ENCODE measurements at regions not wholly inside any gene's neighbourhood (a gene's known extent, or its start where the extent isn't known, plus 50 kb on each side); places are given as distances from the start of the nearest gene placed in this dataset.

- Histone ChIP-seq H3K36me3 (ENCODE audit: low read depth) (no peaks in the 10 kb centered on the region), H4K20me1 (ENCODE audit: insufficient read depth) (no peaks in the 10 kb centered on the region), H3K27me3 (ENCODE audit: insufficient read depth, low read depth) (no peaks in the 10 kb centered on the region), H3K4me1 (replicated peaks; ENCODE audit: insufficient read depth) (no peaks in the 10 kb centered on the region), H2AFZ (no peak overlapping the region), H3K4me2 (no peak overlapping the region), H3K4me3 (no peak overlapping the region), H3K9me2 (ENCODE audit: insufficient read depth) (no peaks in the 10 kb centered on the region), H3K27ac (no peak overlapping the region), H3K79me2 (ENCODE audit: low read depth) (no peaks in the 10 kb centered on the region), H3F3A (ENCODE audit: insufficient read depth, low read depth) (no peaks in the 10 kb centered on the region), H3K9me3 (ENCODE audit: insufficient read depth, low read depth) (no peaks in the 10 kb centered on the region)
- no TSS peak for BruUV-seq (replicated peaks)
- no peak for DNase-seq
- TF ChIP-seq, protein P1, sequence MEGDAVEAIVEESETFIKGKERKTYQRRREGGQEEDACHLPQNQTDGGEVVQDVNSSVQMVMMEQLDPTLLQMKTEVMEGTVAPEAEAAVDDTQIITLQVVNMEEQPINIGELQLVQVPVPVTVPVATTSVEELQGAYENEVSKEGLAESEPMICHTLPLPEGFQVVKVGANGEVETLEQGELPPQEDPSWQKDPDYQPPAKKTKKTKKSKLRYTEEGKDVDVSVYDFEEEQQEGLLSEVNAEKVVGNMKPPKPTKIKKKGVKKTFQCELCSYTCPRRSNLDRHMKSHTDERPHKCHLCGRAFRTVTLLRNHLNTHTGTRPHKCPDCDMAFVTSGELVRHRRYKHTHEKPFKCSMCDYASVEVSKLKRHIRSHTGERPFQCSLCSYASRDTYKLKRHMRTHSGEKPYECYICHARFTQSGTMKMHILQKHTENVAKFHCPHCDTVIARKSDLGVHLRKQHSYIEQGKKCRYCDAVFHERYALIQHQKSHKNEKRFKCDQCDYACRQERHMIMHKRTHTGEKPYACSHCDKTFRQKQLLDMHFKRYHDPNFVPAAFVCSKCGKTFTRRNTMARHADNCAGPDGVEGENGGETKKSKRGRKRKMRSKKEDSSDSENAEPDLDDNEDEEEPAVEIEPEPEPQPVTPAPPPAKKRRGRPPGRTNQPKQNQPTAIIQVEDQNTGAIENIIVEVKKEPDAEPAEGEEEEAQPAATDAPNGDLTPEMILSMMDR (conservative IDR thresholded peaks at IDR 0.05): no peak
- TF ChIP-seq EZH2 (IDR thresholded peaks at IDR 0.05; ENCODE audit: low read depth): no peak
- ChIA-PET CTCF (no interaction called here), POLR2A (ENCODE audit: unreplicated experiment) (no interaction called here)
- intact Hi-C loops (cut with micrococcal nuclease; ENCODE audit: unreplicated experiment): no loop called here
Measured at GRCh38 chr15:62544446-62544845, 379.4 kb upstream of the C2CD4B start.

DNA sequence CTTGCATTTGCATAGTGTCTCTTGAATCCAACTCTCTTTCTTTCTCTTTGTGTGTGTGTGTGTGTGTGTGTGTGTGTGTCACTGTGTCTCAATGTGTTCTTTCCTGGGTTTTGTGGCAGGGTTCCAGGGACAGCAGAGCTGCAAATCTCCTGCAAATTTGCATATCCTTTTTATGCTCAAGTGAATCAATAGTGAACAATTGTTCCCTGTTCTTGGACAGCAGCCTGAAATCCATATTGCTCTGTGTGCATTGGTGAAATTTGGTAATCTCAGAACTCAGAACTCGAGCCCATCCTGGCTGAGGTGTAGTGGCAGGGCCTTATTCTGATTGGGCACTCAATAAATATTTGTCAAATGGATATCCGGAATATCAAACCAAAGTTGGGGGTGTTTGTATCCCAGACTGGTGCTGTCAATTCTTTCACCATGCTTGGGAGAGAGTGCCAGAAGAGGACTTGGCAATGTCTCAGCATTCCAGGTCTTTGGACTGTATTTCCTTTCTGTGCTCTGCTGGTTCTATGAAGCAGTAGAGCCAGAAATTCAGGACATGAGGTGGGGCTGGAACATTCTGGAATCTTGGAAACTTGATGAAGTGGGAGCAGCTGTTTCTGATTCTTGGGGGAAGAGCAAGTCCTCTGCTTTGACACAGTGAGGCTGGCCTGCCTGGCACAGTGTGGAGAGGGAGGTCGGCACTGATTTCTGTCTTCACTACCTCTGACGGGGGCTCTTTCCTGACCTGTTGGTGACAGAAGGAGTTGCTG, 380.6 kb upstream of the C2CD4B start:
- intact Hi-C loops (cut with micrococcal nuclease; ENCODE audit: unreplicated experiment): no loop called here
- POLR2A ChIA-PET (ENCODE audit: unreplicated experiment): no interaction called here

DNA sequence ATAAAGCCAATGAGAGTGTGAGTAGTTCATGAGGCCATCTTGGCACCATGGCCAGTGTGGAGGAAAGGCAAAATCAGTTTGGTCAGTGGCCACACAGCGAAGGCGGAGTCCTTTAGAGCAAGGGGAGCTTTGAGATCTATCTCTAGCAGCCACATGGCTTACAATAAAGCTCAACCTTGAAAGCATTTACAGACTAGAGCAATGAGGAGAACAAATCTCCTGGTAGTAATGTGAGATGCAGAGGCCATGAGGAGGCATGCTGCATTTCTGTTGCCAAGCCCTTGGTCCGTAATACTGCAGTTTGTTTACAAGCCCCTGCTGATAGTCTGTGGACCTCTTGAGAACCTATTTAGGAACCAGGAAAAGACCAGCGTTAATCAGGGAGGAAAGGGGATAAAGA, 381.5 kb upstream of the C2CD4B start:
- H3K79me2 ChIP-seq (ENCODE audit: low read depth): no peaks in the 10 kb centered on the region
- TF ChIP-seq EZH2 (IDR thresholded peaks at IDR 0.05; ENCODE audit: low read depth): no peak
- TF ChIP-seq, protein P1 (conservative IDR thresholded peaks at IDR 0.05): no peak
- no peak overlapping the region for H3K4me2 ChIP-seq
- H2AFZ ChIP-seq: no peak overlapping the region
- no peaks in the 10 kb centered on the region for H4K20me1 ChIP-seq (ENCODE audit: insufficient read depth)
- no peaks in the 10 kb centered on the region for H3K9me2 ChIP-seq (ENCODE audit: insufficient read depth)
- intact Hi-C loops (cut with micrococcal nuclease; ENCODE audit: unreplicated experiment): no loop called here
- ChIA-PET CTCF (no interaction called here), POLR2A (ENCODE audit: unreplicated experiment) (no interaction called here)
- H3K27ac ChIP-seq: no peak overlapping the region
- BruUV-seq (replicated peaks): no TSS peak
- no peaks in the 10 kb centered on the region for H3F3A ChIP-seq (ENCODE audit: insufficient read depth, low read depth)
- H3K4me3 ChIP-seq: no peak overlapping the region
- H3K4me1 ChIP-seq (replicated peaks; ENCODE audit: insufficient read depth): no peaks in the 10 kb centered on the region
- DNase-seq: no peak
- H3K27me3 ChIP-seq (ENCODE audit: insufficient read depth, low read depth): no peaks in the 10 kb centered on the region
- no peaks in the 10 kb centered on the region for H3K36me3 ChIP-seq (ENCODE audit: low read depth)
- H3K9me3 ChIP-seq (ENCODE audit: insufficient read depth, low read depth): no peaks in the 10 kb centered on the region

More for the DNA sequence above, 380.6 kb upstream of the C2CD4B start:
- Histone ChIP-seq H3K36me3 (ENCODE audit: low read depth) (no peaks in the 10 kb centered on the region), H3K4me1 (replicated peaks; ENCODE audit: insufficient read depth) (no peaks in the 10 kb centered on the region), H3K9me2 (ENCODE audit: insufficient read depth) (no peaks in the 10 kb centered on the region), H2AFZ (no peak overlapping the region), H3K9me3 (ENCODE audit: insufficient read depth, low read depth) (no peaks in the 10 kb centered on the region), H3K4me3 (no peak overlapping the region), H3K27ac (no peak overlapping the region), H3K79me2 (ENCODE audit: low read depth) (no peaks in the 10 kb centered on the region), H3K4me2 (no peak overlapping the region), H3F3A (ENCODE audit: insufficient read depth, low read depth) (no peaks in the 10 kb centered on the region), H3K27me3 (ENCODE audit: insufficient read depth, low read depth) (no peaks in the 10 kb centered on the region), H4K20me1 (ENCODE audit: insufficient read depth) (no peaks in the 10 kb centered on the region)
- TF ChIP-seq EZH2 (IDR thresholded peaks at IDR 0.05; ENCODE audit: low read depth): no peak
- CTCF ChIA-PET: no interaction called here
- no TSS peak for BruUV-seq (replicated peaks)
- no peak for DNase-seq

GRCh38 chr15:62547584-62547983, 382.5 kb upstream of the C2CD4B start:
- no peaks in the 10 kb centered on the region for H3K36me3 ChIP-seq (ENCODE audit: low read depth)
- ChIA-PET POLR2A (ENCODE audit: unreplicated experiment) (no interaction called here), CTCF (no interaction called here)
- intact Hi-C loops (cut with micrococcal nuclease; ENCODE audit: unreplicated experiment): no loop called here
- no peaks in the 10 kb centered on the region for H3K79me2 ChIP-seq (ENCODE audit: low read depth)
- no peaks in the 10 kb centered on the region for H3K9me2 ChIP-seq (ENCODE audit: insufficient read depth)
- no peaks in the 10 kb centered on the region for H3K27me3 ChIP-seq (ENCODE audit: insufficient read depth, low read depth)
- H4K20me1 ChIP-seq (ENCODE audit: insufficient read depth): no peaks in the 10 kb centered on the region
- H3K27ac ChIP-seq: no peak overlapping the region
- H2AFZ ChIP-seq: no peak overlapping the region
- DNase-seq: no peak
- H3F3A ChIP-seq (ENCODE audit: insufficient read depth, low read depth): no peaks in the 10 kb centered on the region
- H3K4me1 ChIP-seq (replicated peaks; ENCODE audit: insufficient read depth): no peaks in the 10 kb centered on the region
- TF ChIP-seq, protein P1 (conservative IDR thresholded peaks at IDR 0.05): no peak
- TF ChIP-seq EZH2 (IDR thresholded peaks at IDR 0.05; ENCODE audit: low read depth): no peak
- no TSS peak for BruUV-seq (replicated peaks)
- H3K9me3 ChIP-seq (ENCODE audit: insufficient read depth, low read depth): no peaks in the 10 kb centered on the region
- no peak overlapping the region for H3K4me2 ChIP-seq
- H3K4me3 ChIP-seq: no peak overlapping the region
